ENCODE measurements at regions not wholly inside any gene's neighbourhood (a gene's known extent, or its start where the extent isn't known, plus 50 kb on each side); places are given as distances from the start of the nearest gene placed in this dataset.

GRCh38 chr7:66504131-66504530, 124.5 kb upstream of the KCTD7 start:
- Histone ChIP-seq H3K4me3 (no peak overlapping the region), H3K79me2 (ENCODE audit: control insufficient read depth, insufficient read depth, low read length) (no peaks in the 10 kb centered on the region), H2AFZ (ENCODE audit: control insufficient read depth, low read depth, low read length) (no peak overlapping the region), H3K27me3 (replicated peaks in 1 of 2; ENCODE audit: control insufficient read depth in 2 of 2, insufficient read depth in 2 of 2, low read length in 1 of 2) (no peaks in the 10 kb centered on the region; a peak in 2 of 4 replicates), H3K4me2 (ENCODE audit: control insufficient read depth, insufficient read depth) (no peak overlapping the region), H3K9me3 (replicated peaks; ENCODE audit: control insufficient read depth, insufficient read depth, low read length) (no peaks in the 10 kb centered on the region; the same call in 2 of the 3 replicates), H3K9ac (ENCODE audit: control insufficient read depth, insufficient read depth, low read length) (no peak overlapping the region), H3K4me1 (ENCODE audit: control insufficient read depth, insufficient read depth, low read length) (no peaks in the 10 kb centered on the region), H4K20me1 (ENCODE audit: control insufficient read depth, insufficient read depth) (no peaks in the 10 kb centered on the region), H3K36me3 (ENCODE audit: control insufficient read depth in 2 of 2, insufficient read depth in 2 of 2, low read length in 1 of 2) (no peaks in the 10 kb centered on the region), H3K27ac (ENCODE audit: control insufficient read depth, insufficient read depth) (no peak overlapping the region)
- POLR2A ChIA-PET: no interaction called here
- intact Hi-C loops (cut with micrococcal nuclease; ENCODE audit: unreplicated experiment): no loop called here
- FAIRE-seq (no peak), ATAC-seq (no peak), DNase-seq (ENCODE audit: low read depth, low spot score) (no peak)
- TF ChIP-seq, protein P1, sequence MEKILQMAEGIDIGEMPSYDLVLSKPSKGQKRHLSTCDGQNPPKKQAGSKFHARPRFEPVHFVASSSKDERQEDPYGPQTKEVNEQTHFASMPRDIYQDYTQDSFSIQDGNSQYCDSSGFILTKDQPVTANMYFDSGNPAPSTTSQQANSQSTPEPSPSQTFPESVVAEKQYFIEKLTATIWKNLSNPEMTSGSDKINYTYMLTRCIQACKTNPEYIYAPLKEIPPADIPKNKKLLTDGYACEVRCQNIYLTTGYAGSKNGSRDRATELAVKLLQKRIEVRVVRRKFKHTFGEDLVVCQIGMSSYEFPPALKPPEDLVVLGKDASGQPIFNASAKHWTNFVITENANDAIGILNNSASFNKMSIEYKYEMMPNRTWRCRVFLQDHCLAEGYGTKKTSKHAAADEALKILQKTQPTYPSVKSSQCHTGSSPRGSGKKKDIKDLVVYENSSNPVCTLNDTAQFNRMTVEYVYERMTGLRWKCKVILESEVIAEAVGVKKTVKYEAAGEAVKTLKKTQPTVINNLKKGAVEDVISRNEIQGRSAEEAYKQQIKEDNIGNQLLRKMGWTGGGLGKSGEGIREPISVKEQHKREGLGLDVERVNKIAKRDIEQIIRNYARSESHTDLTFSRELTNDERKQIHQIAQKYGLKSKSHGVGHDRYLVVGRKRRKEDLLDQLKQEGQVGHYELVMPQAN (conservative IDR thresholded peaks at IDR 0.05): no peak
- TF ChIP-seq, protein P2, sequence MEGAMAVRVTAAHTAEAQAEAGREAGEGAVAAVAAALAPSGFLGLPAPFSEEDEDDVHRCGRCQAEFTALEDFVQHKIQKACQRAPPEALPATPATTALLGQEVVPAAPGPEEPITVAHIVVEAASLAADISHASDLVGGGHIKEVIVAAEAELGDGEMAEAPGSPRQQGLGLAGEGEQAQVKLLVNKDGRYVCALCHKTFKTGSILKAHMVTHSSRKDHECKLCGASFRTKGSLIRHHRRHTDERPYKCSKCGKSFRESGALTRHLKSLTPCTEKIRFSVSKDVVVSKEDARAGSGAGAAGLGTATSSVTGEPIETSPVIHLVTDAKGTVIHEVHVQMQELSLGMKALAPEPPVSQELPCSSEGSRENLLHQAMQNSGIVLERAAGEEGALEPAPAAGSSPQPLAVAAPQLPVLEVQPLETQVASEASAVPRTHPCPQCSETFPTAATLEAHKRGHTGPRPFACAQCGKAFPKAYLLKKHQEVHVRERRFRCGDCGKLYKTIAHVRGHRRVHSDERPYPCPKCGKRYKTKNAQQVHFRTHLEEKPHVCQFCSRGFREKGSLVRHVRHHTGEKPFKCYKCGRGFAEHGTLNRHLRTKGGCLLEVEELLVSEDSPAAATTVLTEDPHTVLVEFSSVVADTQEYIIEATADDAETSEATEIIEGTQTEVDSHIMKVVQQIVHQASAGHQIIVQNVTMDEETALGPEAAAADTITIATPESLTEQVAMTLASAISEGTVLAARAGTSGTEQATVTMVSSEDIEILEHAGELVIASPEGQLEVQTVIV (IDR thresholded peaks at IDR 0.05; ENCODE audit: borderline replicate concordance, partially characterized antibody): no peak
- RAD21 ChIA-PET (ENCODE audit: unreplicated experiment): no interaction called here
- CTCF ChIA-PET: no interaction called here
- in situ Hi-C loops (cut with MboI): no loop called here
- WGBS (ENCODE audit: insufficient coverage, insufficient replicate concordance, low lambda C conversion rate, missing lambda C conversion rate): 29% methylated on average over 10 of the region's 10 CpGs
- SMC1A ChIA-PET (ENCODE audit: uncharacterized antibody, unreplicated experiment): no interaction called here
- BruUV-seq (replicated peaks): no TSS peak

GRCh38 chr7:66505009-66505408, 123.7 kb upstream of the KCTD7 start:
- Histone ChIP-seq H4K20me1 (ENCODE audit: control insufficient read depth, insufficient read depth) (no peaks in the 10 kb centered on the region), H3K27me3 (replicated peaks in 1 of 2; ENCODE audit: control insufficient read depth in 2 of 2, insufficient read depth in 2 of 2, low read length in 1 of 2) (no peaks in the 10 kb centered on the region; a peak in 2 of 4 replicates), H3K4me1 (ENCODE audit: control insufficient read depth, insufficient read depth, low read length) (no peaks in the 10 kb centered on the region), H3K79me2 (ENCODE audit: control insufficient read depth, insufficient read depth, low read length) (no peaks in the 10 kb centered on the region), H3K36me3 (ENCODE audit: control insufficient read depth in 2 of 2, insufficient read depth in 2 of 2, low read length in 1 of 2) (no peaks in the 10 kb centered on the region), H3K4me2 (ENCODE audit: control insufficient read depth, insufficient read depth) (no peak overlapping the region), H2AFZ (ENCODE audit: control insufficient read depth, low read depth, low read length) (no peak overlapping the region), H3K9me3 (replicated peaks; ENCODE audit: control insufficient read depth, insufficient read depth, low read length) (no peaks in the 10 kb centered on the region; the same call in 2 of the 3 replicates), H3K4me3 (no peak overlapping the region), H3K9ac (ENCODE audit: control insufficient read depth, insufficient read depth, low read length) (no peak overlapping the region), H3K27ac (ENCODE audit: control insufficient read depth, insufficient read depth) (no peak overlapping the region)
- no peak for ATAC-seq
- ChIA-PET SMC1A (ENCODE audit: uncharacterized antibody, unreplicated experiment) (no interaction called here), POLR2A (no interaction called here), RAD21 (ENCODE audit: unreplicated experiment) (no interaction called here), CTCF (no interaction called here)
- intact Hi-C loops (cut with micrococcal nuclease; ENCODE audit: unreplicated experiment): no loop called here
- in situ Hi-C loops (cut with MboI): no loop called here
- no peak for FAIRE-seq
- WGBS (ENCODE audit: insufficient coverage, insufficient replicate concordance, low lambda C conversion rate, missing lambda C conversion rate): 90% methylated on average over 30 of the region's 30 CpGs
- DNase-seq (ENCODE audit: low read depth, low spot score): no peak
- BruUV-seq (replicated peaks): no TSS peak
- TF ChIP-seq BRCA1 (IDR thresholded peaks at IDR 0.05; ENCODE audit: low read depth, low read length): no peak
- TF ChIP-seq IKZF2 (IDR thresholded peaks at IDR 0.05): no peak
- TF ChIP-seq BCLAF1 (IDR thresholded peaks at IDR 0.05): no peak
- TF ChIP-seq, protein P3, sequence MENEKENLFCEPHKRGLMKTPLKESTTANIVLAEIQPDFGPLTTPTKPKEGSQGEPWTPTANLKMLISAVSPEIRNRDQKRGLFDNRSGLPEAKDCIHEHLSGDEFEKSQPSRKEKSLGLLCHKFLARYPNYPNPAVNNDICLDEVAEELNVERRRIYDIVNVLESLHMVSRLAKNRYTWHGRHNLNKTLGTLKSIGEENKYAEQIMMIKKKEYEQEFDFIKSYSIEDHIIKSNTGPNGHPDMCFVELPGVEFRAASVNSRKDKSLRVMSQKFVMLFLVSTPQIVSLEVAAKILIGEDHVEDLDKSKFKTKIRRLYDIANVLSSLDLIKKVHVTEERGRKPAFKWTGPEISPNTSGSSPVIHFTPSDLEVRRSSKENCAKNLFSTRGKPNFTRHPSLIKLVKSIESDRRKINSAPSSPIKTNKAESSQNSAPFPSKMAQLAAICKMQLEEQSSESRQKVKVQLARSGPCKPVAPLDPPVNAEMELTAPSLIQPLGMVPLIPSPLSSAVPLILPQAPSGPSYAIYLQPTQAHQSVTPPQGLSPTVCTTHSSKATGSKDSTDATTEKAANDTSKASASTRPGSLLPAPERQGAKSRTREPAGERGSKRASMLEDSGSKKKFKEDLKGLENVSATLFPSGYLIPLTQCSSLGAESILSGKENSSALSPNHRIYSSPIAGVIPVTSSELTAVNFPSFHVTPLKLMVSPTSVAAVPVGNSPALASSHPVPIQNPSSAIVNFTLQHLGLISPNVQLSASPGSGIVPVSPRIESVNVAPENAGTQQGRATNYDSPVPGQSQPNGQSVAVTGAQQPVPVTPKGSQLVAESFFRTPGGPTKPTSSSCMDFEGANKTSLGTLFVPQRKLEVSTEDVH (IDR thresholded peaks at IDR 0.05; ENCODE audit: low read depth, partially characterized antibody): no peak
- no peak for TF ChIP-seq NRF1 (conservative IDR thresholded peaks at IDR 0.05; ENCODE audit: low read depth, low read length)

Data from GM12878 (cell line).